Parathyroid adenoma (tissue), 2 donors: ENCODE measurements at regions not wholly inside any gene's neighbourhood (a gene's known extent, or its start where the extent isn't known, plus 50 kb on each side); places are given as distances from the start of the nearest gene placed in this dataset.

Experiments used
- H2AFZ ChIP-seq: fragments of 300-600 bp; sonication (generic); one replicate; pipeline ENCODE4 v1.7.0; 2017; ENCODE audit warnings: antibody characterized with exemption, mild to moderate bottlenecking
- H3K27ac ChIP-seq: fragments of 300-600 bp; sonication (generic); one replicate; pipeline ENCODE4 v1.7.0; 2017
- H3K27me3 ChIP-seq: fragments of 300-600 bp; sonication (generic); one replicate; pipeline ENCODE4 v1.7.0; 2017; ENCODE audit warnings: low read length; ENCODE audit not compliant: control insufficient read depth, insufficient read depth
- H3K36me3 ChIP-seq: fragments of 300-600 bp; sonication (generic); one replicate; pipeline ENCODE4 v1.7.0; 2017; ENCODE audit warnings: low read length; ENCODE audit not compliant: control insufficient read depth, insufficient read depth
- H3K4me1 ChIP-seq: fragments of 300-600 bp; sonication (generic); one replicate; pipeline ENCODE4 v1.7.0; 2017; ENCODE audit warnings: control low read depth
- H3K4me2 ChIP-seq: fragments of 300-600 bp; sonication (generic); one replicate; pipeline ENCODE4 v1.7.0; 2017; ENCODE audit warnings: low read length
- H3K4me3 ChIP-seq: fragments of 300-600 bp; sonication (generic); one replicate; pipeline ENCODE4 v1.7.0; 2017; ENCODE audit warnings: low read depth, low read length
- H3K79me2 ChIP-seq: fragments of 300-600 bp; sonication (generic); one replicate; pipeline ENCODE4 v1.7.0; 2017; ENCODE audit warnings: control low read depth
- H3K9ac ChIP-seq: fragments of 300-600 bp; sonication (generic); one replicate; pipeline ENCODE4 v1.7.0; 2017; ENCODE audit warnings: mild to moderate bottlenecking
- H3K9me3 ChIP-seq: fragments of 300-600 bp; sonication (generic); one replicate; pipeline ENCODE4 v1.7.0; 2017; ENCODE audit warnings: low read length; ENCODE audit not compliant: control insufficient read depth
- TF ChIP-seq, protein P1 (sequence below): fragments of 300-600 bp; sonication (generic); IDR thresholded peaks from one replicate; pipeline ENCODE4 v1.7.0; 2017; ENCODE audit warnings: antibody characterized with exemption, mild to moderate bottlenecking
- donor health status: primary hyperparathyroidism.

DNA sequence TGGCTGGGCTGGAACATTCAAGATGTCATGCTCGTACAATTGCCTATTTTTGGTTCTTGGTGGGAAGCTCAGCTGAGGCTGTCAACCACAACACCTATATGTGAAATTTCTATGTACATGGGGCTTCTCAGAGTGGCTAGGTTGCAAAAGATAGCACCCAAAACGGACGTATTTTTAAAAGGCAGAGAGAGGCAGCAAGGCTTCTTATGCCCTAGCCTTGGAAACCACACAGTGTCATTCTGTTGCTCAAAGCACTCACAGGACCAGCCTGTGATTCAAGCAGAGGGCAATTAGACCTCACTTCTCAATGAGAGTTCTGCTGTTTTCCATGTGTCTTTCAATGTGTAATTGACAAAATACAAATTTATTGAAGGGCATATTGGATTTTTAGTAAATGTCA is 134.0 kb downstream of the GXYLT1 start:
- H3K27me3 ChIP-seq, result no peaks in the 10 kb centered on the region
- H3K4me2 ChIP-seq, result no peak overlapping the region
- H3K4me1 ChIP-seq, result no peaks in the 10 kb centered on the region
- H2AFZ ChIP-seq, result no peak overlapping the region
- H3K27ac ChIP-seq, result no peak overlapping the region
- no peak overlapping the region for H3K4me3 ChIP-seq
- H3K79me2 ChIP-seq, result no peaks in the 10 kb centered on the region
- no peaks in the 10 kb centered on the region for H3K36me3 ChIP-seq
- H3K9ac ChIP-seq, result no peak overlapping the region
- TF ChIP-seq, protein P1, sequence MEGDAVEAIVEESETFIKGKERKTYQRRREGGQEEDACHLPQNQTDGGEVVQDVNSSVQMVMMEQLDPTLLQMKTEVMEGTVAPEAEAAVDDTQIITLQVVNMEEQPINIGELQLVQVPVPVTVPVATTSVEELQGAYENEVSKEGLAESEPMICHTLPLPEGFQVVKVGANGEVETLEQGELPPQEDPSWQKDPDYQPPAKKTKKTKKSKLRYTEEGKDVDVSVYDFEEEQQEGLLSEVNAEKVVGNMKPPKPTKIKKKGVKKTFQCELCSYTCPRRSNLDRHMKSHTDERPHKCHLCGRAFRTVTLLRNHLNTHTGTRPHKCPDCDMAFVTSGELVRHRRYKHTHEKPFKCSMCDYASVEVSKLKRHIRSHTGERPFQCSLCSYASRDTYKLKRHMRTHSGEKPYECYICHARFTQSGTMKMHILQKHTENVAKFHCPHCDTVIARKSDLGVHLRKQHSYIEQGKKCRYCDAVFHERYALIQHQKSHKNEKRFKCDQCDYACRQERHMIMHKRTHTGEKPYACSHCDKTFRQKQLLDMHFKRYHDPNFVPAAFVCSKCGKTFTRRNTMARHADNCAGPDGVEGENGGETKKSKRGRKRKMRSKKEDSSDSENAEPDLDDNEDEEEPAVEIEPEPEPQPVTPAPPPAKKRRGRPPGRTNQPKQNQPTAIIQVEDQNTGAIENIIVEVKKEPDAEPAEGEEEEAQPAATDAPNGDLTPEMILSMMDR, result no peak
- H3K9me3 ChIP-seq, result no peaks in the 10 kb centered on the region

DNA sequence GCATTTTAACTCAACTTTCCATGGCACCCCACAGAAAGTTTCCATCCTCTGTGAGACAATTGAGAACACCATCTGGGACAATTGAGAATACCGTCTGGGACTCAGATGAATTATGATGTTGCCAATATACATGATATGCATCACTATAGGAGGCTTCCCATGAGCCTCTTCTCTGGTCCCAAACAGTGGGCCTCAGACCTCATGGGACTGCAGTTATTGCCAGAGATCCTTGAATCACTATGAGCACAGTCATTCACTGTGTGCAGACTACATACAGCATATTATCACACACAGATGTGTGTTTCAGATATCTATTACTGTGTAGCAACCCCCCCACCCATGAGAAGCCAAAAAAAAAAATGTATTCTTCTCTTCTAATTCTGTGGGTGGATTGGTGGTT is 134.4 kb downstream of the GXYLT1 start:
- H3K27ac ChIP-seq, result no peak overlapping the region
- H3K4me1 ChIP-seq, result no peaks in the 10 kb centered on the region
- no peak overlapping the region for H3K4me2 ChIP-seq
- no peaks in the 10 kb centered on the region for H3K79me2 ChIP-seq
- H3K9ac ChIP-seq, result no peak overlapping the region
- no peak overlapping the region for H2AFZ ChIP-seq
- no peak overlapping the region for H3K4me3 ChIP-seq
- H3K27me3 ChIP-seq, result no peaks in the 10 kb centered on the region
- TF ChIP-seq, protein P1, result no peak
- H3K36me3 ChIP-seq, result no peaks in the 10 kb centered on the region
- no peaks in the 10 kb centered on the region for H3K9me3 ChIP-seq

DNA sequence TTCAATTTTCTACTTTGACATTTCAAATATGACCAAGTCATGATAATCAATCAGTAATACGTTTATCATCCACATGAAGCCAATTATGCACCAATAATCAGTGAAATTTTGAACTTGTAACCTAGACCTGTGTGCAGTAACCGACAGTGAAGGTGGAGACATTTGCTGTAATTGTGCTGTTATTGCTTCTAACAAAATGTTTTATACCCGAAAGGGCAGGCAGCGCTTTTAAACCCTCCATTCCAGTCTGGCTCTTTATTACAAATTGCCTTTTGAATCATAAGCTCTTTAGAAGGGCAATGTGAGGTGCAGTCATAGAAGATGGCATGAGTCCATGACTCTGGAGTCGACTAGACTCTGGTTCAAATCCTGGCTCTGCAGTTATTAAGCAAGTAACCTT is 135.7 kb downstream of the GXYLT1 start:
- no peaks in the 10 kb centered on the region for H3K79me2 ChIP-seq
- no peak overlapping the region for H3K4me3 ChIP-seq
- no peak overlapping the region for H3K9ac ChIP-seq
- TF ChIP-seq, protein P1, result no peak
- no peaks in the 10 kb centered on the region for H3K36me3 ChIP-seq
- H2AFZ ChIP-seq, result no peak overlapping the region
- H3K9me3 ChIP-seq, result no peaks in the 10 kb centered on the region
- H3K27ac ChIP-seq, result no peak overlapping the region
- no peak overlapping the region for H3K4me2 ChIP-seq
- H3K27me3 ChIP-seq, result no peaks in the 10 kb centered on the region
- no peaks in the 10 kb centered on the region for H3K4me1 ChIP-seq

DNA sequence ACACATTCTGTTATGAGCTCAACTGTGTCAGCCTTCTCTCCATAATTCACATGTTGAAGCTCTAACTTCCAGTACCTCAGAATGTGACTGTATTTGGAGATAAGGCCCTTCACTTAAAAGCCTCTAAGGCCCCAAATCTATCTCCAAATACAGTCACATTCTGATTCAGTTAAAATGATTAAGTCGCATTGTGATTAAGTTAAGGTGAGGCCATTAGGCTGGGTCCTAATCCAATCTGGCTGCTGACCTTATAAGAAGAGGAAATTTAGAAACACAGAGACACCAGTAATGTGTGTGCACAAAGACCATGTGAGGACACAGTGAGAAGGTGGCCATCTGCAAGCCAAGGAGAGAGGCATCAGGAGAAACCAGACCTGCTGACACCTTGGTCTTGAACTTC is 141.6 kb downstream of the GXYLT1 start:
- Histone ChIP-seq H3K9me3 (no peaks in the 10 kb centered on the region), H3K4me1 (no peaks in the 10 kb centered on the region), H3K36me3 (no peaks in the 10 kb centered on the region), H3K4me2 (no peak overlapping the region), H3K9ac (no peak overlapping the region), H3K27ac (no peak overlapping the region), H3K79me2 (no peaks in the 10 kb centered on the region), H3K4me3 (no peak overlapping the region), H3K27me3 (no peaks in the 10 kb centered on the region), H2AFZ (no peak overlapping the region)
- TF ChIP-seq, protein P1, result no peak

DNA sequence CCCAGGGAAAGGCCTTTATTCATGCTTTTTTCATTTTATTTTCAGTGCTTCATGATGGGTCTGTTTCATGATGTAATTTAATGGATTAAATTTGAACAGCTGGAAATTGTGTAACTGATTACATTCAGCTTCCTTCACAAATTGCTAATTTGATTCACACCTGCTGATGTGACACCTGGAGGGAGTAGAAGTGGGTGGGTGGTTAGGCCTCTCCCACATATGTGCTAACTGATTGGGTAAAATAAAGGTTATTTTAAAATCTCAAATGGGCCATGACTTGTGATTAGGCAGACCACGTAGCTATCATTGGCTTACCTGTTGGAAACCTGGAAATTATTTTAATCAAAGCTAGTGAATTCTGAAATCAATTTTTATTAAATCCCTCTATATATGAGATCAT is 142.1 kb downstream of the GXYLT1 start:
- Histone ChIP-seq H2AFZ (no peak overlapping the region), H3K4me1 (no peaks in the 10 kb centered on the region), H3K36me3 (no peaks in the 10 kb centered on the region), H3K9me3 (no peaks in the 10 kb centered on the region), H3K27me3 (no peaks in the 10 kb centered on the region), H3K79me2 (no peaks in the 10 kb centered on the region), H3K4me2 (no peak overlapping the region), H3K4me3 (no peak overlapping the region), H3K9ac (no peak overlapping the region), H3K27ac (no peak overlapping the region)
- TF ChIP-seq, protein P1, result no peak
